GM21360 (cell line): ENCODE measurements at regions not wholly inside any gene's neighbourhood (a gene's known extent, or its start where the extent isn't known, plus 50 kb on each side); places are given as distances from the start of the nearest gene placed in this dataset.
A peak's percentile ranks its signal among the peaks of the same experiment; 100 is the strongest.
"Not testable (repeated sequence)": the region's sequence is repeated elsewhere in the genome, so short reads cannot be mapped to it uniquely, and the experiment has no call there.

ENCODE experiments used
- ATAC-seq: cut with Tn5 transposase; IDR thresholded peaks from one replicate; pipeline ENCODE4 v1.9.1; 2021; ENCODE audit warnings: mild to moderate bottlenecking, moderate library complexity; ENCODE audit not compliant: unreplicated experiment

GRCh38 chr10:60479305-60480020 is 89.8 kb upstream of the ANK3 start:
- peak; percentile 55 for ATAC-seq

DNA sequence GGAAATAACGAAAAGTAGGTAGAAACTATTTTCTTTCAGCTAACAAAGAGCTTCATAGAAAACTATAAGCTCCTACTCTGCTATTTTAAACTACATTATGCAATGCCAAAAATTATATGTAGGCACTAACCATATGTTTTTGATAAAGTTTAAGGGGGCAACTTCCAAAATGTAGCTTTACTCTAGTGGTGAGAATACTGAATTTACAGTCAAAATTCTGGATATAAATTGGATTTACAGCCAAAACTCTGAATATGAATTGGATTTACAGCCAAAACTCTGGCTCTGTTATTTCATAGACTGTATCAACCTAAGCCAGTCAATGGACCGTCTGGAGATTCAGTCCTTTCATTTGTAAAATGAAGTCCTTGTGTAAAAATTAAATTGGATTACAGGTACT is 86.8 kb upstream of the ANK3 start:
- ATAC-seq: no peak

DNA sequence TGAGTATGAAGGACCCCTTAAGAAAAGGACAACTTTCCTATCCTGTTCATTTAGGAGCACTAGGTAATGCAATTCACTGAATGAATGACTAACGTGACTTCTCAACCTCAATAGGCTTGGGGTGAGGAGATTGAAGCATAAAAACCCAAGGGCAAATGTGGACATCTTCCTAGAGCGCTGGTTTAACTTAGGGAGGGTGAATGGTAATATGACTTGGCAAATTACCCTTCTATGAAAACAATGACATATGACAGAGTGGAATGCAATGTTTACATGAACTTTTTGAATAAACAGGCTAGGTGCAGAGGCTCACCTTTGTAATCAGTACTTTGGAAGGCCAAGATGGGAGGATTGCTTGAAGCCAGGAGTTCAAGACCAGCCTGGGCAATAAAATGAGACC is 83.9 kb upstream of the ANK3 start:
- no peak for ATAC-seq

GRCh38 chr10:60470091-60470490 is 80.4 kb upstream of the ANK3 start:
- no peak for ATAC-seq

DNA sequence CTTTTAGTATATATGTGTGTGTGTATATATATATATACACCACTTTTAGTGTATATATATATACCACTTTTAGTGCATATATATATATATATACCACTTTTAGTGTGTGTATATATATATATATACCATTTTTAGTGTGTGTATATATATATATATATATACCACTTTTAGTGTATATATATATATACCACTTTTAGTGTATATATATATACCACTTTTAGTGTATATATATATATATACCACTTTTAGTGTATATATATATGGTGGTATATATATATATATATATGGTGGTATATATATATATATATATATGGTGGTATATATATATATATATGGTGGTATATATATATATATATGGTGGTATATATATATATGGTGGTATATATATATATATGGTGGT is 79.5 kb upstream of the ANK3 start:
- not testable (repeated sequence) for ATAC-seq

- no peak for ATAC-seq
Measured at GRCh38 chr10:60467202-60467546, 77.5 kb upstream of the ANK3 start.

DNA sequence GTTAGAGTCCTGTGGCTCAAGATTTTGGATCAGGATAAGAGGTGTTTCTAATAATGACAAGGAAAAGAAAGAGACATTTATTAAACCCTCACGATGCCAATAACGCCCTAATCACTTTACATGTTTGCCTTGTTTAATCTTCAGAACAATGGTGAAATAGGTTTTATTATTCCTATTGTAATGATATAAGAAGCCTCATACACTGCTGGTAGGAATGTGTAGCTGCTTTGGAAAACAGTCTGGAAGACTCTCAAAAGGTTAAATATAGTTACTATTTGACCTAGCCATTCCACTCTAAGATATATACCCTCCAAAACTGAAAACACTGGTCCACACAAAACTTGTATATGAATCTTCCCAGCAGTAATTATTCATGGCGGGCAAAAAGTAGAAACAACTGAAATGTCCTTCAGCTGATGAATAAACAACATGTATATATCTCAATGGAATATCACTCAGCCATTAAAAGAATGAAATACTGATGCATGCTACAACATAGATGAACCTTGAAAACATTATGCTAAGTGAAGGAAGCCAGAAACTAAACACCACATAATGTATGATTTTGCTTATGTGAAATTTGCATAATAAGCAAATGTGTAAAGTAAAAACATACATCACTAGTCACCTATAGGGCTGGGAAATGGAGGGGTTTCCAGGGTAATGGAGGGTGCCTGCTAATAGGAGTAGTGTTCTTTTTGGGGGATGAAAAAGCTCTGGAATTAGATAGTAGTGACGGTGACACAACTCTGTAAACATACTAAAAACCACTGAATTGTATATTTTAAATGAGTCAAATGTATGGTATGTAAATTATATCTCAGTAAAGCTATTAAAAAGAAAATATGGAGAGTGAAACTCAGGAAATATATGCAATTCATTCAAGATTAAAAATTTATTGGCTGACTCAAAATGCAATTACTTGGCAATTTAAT is 76.9 kb upstream of the ANK3 start:
- no peak for ATAC-seq

DNA sequence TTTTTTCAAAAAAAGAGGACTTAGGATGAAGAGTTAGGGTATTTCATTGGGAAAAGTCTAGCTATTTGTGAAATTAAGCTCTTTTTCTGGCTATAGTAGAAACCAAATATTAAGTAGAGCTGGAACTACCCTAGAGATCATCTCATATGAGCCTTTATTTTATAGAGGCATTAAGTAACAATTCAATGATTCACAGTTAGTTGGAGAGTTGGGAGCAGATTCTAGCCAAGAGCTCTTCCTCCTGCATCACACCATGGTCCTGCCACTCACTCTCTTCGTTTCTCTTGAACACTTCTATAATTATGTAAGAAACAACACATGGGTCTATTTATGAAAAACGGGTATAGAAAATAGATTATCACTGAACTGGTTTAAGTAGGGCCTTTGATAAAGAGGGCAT is 76.1 kb upstream of the ANK3 start:
- no peak for ATAC-seq

DNA sequence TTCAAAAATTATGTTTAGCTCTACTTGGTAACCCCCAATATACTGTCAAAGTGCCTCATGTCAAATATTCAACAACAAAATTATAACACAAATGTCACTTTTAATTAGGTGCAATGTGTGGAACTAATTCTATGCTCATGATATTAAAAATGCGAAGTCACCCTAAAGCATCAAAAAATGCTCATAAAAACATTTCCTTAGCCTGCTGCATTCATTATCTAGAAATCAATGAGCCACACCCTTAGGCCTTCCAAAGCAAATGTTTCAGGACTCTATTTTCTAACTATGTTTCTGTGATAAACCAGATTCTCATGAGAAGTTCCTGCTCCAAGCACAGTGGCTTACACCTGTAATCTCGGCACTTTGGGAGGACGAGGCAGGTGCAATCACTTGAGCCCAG is 75.0 kb upstream of the ANK3 start:
- ATAC-seq: no peak

- ATAC-seq: no peak
Measured at GRCh38 chr10:60463746-60464145, 74.1 kb upstream of the ANK3 start.

GRCh38 chr10:60461688-60462087 is 72.0 kb upstream of the ANK3 start:
- ATAC-seq: no peak

DNA sequence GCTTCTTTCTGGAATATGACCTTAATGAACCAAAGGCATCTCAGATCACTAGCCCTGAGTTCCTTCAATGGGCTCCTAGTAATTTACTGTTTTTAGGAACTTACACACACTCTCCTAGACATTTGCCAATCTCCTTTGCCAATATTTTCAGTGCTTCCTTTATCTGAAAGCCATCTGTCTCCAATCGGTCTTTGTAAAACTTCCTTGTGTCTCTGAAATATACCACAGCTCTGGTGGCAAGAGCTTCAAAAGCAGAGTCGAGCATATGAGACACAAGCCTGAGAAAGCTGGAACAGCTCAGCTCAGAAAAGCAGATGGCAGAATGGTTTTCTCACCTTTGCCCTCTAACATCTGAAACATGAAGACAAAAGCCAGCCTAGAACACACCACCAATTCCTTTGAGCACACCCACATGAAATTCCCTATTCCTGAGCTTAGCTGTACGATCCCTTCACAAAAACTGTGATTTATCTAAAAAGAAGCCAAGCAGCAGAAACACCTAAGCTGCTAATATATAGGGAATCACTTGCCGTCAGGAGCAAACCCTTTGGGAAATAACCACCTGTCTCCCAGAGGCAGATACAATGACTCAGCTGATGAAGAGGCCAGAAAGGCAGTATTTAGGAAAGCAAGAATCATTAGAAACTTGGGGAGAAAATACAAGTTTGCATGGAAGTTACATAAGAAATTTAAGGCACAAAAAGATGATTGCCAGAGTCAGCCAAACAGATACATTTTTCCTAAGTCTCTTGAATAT is 70.2 kb upstream of the ANK3 start:
- ATAC-seq: no peak

DNA sequence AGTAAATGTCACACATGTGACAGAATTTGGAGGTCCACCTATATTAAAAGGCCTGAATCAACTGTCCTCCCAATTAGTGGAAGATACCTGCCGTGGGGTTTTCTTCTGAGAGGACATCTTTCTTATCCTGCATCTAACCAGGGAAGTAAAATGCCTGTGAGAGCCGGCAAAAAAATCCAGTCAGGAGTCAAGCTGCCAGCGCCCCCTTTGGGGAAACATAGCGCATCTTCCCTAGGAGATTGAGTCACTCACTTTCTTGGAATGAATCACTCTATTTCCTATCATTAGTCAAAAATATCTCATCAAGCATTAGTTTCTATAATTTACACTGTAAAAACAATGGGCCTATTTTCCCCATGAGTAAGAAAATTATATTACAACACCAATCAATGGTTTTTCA is 66.4 kb upstream of the ANK3 start:
- no peak for ATAC-seq

- no peak for ATAC-seq
Measured at GRCh38 chr10:60454336-60454735, 64.7 kb upstream of the ANK3 start.

GRCh38 chr10:60453036-60453435 is 63.4 kb upstream of the ANK3 start:
- no peak for ATAC-seq

- no peak for ATAC-seq
Measured at GRCh38 chr10:60450291-60450690, 60.6 kb upstream of the ANK3 start.

DNA sequence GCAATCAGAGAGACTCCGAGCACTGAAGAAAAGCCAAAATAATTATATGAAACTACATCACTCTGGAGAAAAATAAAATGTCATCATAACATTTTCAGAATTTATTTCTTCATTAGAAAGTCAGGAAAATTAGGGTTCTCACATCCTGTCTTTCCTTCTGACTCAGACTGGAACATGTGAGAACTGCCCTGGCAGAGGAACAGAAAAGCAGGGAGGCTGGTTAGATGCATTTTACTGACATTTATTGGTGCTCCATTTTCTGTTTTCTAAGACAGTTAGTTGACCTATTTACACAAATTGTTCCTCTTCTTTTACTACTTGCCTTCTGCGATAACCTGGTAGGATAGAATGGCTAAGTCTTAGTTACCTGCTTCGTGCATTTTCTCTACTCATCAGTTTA is 58.6 kb upstream of the ANK3 start:
- no peak for ATAC-seq

DNA sequence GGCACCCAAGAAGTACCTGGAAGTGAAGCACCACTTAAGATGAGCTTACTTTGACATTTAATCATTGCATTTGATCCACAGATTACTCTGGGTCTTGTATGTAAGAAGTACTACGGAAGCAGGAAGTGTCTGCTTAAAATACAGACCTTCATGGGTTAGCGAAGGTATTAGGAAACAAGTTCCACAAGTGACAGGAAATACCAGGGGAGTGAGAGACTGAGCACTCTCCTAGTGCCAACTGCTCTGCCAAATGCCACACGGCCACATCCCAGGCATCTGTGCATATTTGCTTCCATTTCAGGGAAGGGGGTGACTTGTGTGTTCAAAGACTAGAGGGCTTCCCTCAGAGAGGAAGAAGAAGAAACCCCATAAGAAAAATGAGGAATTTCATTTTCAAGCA is 57.2 kb upstream of the ANK3 start:
- no peak for ATAC-seq

DNA sequence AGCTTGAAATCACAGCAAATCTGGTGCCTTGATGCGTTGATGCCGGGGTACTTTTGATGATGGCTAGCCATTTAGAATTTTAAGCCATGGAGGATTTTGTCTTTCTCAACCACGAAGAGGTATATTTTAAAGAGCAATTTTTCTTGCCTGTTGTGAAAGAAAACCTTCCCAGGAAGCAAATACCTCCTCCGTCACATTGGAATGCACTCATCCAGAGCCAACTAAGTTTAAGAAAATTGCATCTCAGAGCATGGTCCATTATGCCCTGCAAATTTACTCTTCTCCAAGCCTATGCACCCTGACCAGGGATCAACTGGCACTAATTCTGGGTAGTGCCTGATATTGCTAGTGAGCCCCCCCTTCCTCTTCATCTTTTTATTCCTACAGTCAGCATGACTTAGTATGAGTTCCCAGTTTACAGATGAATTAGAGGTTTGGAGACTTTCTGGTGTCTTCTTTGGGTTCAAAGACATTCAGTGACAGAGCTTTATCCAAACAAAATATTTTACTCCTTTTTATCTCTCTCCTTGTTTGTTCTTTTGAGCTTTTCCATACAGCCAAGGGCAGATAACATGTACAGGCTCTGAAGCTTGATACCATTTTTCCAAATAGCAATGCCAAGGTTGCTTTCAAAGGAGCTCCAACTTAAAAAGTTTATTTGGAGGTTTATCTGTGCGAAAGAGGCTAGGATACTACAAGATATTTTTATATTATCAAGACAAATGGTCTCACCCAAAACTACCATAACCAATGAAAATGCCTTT is 56.6 kb upstream of the ANK3 start:
- no peak for ATAC-seq

DNA sequence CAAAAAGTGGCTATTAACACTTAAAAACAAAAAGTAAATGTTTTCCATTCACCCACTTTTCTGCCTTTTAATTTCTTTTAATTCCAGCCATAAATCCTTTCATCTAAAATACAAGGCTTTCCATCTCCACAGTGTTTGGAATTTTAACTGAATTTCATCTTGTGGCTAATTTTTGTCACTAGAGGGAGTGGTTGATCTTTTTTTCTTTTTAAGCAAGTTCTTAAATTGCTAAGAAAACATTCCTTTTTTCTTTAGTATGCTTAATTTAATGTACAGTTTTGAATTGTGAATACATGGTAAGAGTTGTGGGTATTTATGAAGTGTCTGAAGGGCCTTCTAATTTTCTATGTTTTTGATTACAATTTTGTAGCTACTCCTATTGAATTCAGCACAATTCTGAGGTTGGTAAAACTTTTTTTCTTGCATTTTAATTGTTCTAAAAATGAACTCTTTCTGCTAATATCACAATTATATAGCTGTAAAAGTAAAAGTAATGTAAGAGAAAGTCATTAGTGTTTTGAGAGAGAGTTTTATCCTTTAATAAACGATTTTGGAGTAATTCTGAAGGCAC is 54.9 kb upstream of the ANK3 start:
- ATAC-seq: no peak

- no peak for ATAC-seq
Measured at GRCh38 chr10:60443346-60443745, 53.7 kb upstream of the ANK3 start.
